AG20443 (cell line): ENCODE measurements at regions not wholly inside any gene's neighbourhood (a gene's known extent, or its start where the extent isn't known, plus 50 kb on each side); places are given as distances from the start of the nearest gene placed in this dataset.

Experiments
- DNase-seq: peaks from one replicate; pipeline ENCODE4 v3.0.0; 2012; ENCODE audit warnings: low spot score, mixed read lengths

GRCh38 chr15:31758126-31758525 is 272.2 kb upstream of the CHRNA7 start:
- no peak for DNase-seq

- DNase-seq, result no peak
These were observed 262.3 kb upstream of the CHRNA7 start for GRCh38 chr15:31768055-31768454.

GRCh38 chr15:31774045-31774444 is 256.3 kb upstream of the CHRNA7 start:
- no peak for DNase-seq

- DNase-seq, result no peak
These were observed 254.3 kb upstream of the CHRNA7 start for GRCh38 chr15:31776039-31776438.

GRCh38 chr15:31781261-31781660 is 249.1 kb upstream of the CHRNA7 start:
- DNase-seq, result no peak

GRCh38 chr15:31782016-31782783 is 248.1 kb upstream of the CHRNA7 start:
- no peak for DNase-seq

- no peak for DNase-seq
These were observed 247.4 kb upstream of the CHRNA7 start for GRCh38 chr15:31782951-31783350.

GRCh38 chr15:31786360-31786759 is 244.0 kb upstream of the CHRNA7 start:
- no peak for DNase-seq

- no peak for DNase-seq
These were observed 242.2 kb upstream of the CHRNA7 start for GRCh38 chr15:31788104-31788503.

GRCh38 chr15:31792611-31793199 is 237.6 kb upstream of the CHRNA7 start:
- DNase-seq, result no peak

GRCh38 chr15:31799319-31799714 is 231.0 kb upstream of the CHRNA7 start:
- no peak for DNase-seq

GRCh38 chr15:31799715-31800321 is 230.5 kb upstream of the CHRNA7 start:
- DNase-seq, result peak; percentile 23

GRCh38 chr15:31801152-31801551 is 229.2 kb upstream of the CHRNA7 start:
- peak; percentile 35 for DNase-seq

GRCh38 chr15:31802761-31803160 is 227.6 kb upstream of the CHRNA7 start:
- DNase-seq, result no peak

GRCh38 chr15:31803388-31803884 is 226.9 kb upstream of the CHRNA7 start:
- no peak for DNase-seq

- no peak for DNase-seq
These were observed 225.1 kb upstream of the CHRNA7 start for GRCh38 chr15:31805090-31805662.

GRCh38 chr15:31806106-31806505 is 224.2 kb upstream of the CHRNA7 start:
- DNase-seq, result no peak

- no peak for DNase-seq
These were observed 218.7 kb upstream of the CHRNA7 start for GRCh38 chr15:31811641-31812040.

GRCh38 chr15:31814082-31814481 is 216.2 kb upstream of the CHRNA7 start:
- DNase-seq, result no peak

GRCh38 chr15:31815411-31816155 is 214.7 kb upstream of the CHRNA7 start:
- DNase-seq, result no peak

GRCh38 chr15:31822463-31822862 is 207.9 kb upstream of the CHRNA7 start:
- no peak for DNase-seq

- DNase-seq, result no peak
These were observed 206.3 kb upstream of the CHRNA7 start for GRCh38 chr15:31824024-31824423.
